ENCODE measurements at regions not wholly inside any gene's neighbourhood (a gene's known extent, or its start where the extent isn't known, plus 50 kb on each side); places are given as distances from the start of the nearest gene placed in this dataset.
"Not testable (repeated sequence)": the region's sequence is repeated elsewhere in the genome, so short reads cannot be mapped to it uniquely, and the experiment has no call there.

DNA sequence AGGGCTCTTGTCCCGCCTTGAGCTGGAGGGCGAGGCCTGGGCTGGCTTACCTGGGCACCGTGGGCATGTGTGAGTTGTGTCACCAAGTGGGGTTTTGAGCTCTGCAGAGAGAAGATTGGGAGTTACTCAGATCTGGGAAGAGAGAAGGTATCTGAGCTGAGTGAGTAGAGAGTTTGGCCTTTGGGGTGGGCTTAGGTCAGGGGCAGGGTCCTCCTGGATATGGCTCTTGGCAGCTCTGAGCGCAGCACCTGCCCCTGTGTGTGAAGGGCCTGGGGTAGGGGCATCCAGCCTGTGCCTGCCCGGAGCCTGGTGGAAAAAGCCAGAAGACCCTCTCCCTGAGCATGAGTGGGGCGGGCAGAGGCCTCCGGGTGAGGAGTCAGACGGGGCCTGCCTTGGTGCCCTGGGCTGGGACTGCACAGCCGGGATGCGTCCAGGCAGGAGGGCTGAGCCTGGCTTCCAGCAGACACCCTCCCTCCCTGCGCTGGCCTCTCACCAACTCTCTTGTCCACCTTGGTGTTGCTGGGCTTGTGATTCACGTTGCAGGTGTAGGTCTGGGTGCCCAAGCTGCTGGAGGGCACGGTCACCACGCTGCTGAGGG, 244.3 kb downstream of the TMEM121 start:
- TF ChIP-seq, protein P1, sequence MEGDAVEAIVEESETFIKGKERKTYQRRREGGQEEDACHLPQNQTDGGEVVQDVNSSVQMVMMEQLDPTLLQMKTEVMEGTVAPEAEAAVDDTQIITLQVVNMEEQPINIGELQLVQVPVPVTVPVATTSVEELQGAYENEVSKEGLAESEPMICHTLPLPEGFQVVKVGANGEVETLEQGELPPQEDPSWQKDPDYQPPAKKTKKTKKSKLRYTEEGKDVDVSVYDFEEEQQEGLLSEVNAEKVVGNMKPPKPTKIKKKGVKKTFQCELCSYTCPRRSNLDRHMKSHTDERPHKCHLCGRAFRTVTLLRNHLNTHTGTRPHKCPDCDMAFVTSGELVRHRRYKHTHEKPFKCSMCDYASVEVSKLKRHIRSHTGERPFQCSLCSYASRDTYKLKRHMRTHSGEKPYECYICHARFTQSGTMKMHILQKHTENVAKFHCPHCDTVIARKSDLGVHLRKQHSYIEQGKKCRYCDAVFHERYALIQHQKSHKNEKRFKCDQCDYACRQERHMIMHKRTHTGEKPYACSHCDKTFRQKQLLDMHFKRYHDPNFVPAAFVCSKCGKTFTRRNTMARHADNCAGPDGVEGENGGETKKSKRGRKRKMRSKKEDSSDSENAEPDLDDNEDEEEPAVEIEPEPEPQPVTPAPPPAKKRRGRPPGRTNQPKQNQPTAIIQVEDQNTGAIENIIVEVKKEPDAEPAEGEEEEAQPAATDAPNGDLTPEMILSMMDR (IDR thresholded peaks at IDR 0.05) = not testable (repeated sequence)
- not testable (repeated sequence) for TF ChIP-seq POLR2A (IDR thresholded peaks at IDR 0.05); POLR2AphosphoS5 (IDR thresholded peaks at IDR 0.05; ENCODE audit: insufficient read depth in 1 of 2, low read depth in 1 of 2)
